ENCODE measurements at regions not wholly inside any gene's neighbourhood (a gene's known extent, or its start where the extent isn't known, plus 50 kb on each side); places are given as distances from the start of the nearest gene placed in this dataset.
A peak's percentile ranks its signal among the peaks of the same experiment; 100 is the strongest.

GRCh38 chr5:168117469-168117868, 174.0 kb upstream of the WWC1 start:
- TF ChIP-seq FOXP2 (optimal IDR thresholded peaks at IDR 0.05; ENCODE audit: control extremely low read depth, extremely low read length, insufficient read depth) (no peak), POLR2AphosphoS5 (IDR thresholded peaks at IDR 0.05; ENCODE audit: borderline replicate concordance, low read depth, low read length) (no peak), EZH2 (IDR thresholded peaks at IDR 0.05) (no peak)
- no peak for DNase-seq (ENCODE audit: low read depth, low spot score)

GRCh38 chr5:168118042-168118668, 173.3 kb upstream of the WWC1 start:
- no peak overlapping the region for H3K4me3 ChIP-seq
- no peaks in the 10 kb centered on the region for H3K9me3 ChIP-seq (ENCODE audit: low read depth, low read length)
- H3K9ac ChIP-seq (ENCODE audit: insufficient read length): no peak overlapping the region
- no peaks in the 10 kb centered on the region; the same call in 1 of the 2 replicates for H3K36me3 ChIP-seq (ENCODE audit: insufficient read depth, low read length)
- no peak for DNase-seq (ENCODE audit: low read depth, low spot score)
- no peak overlapping the region for H3K27ac ChIP-seq
- TF ChIP-seq FOXP2 (optimal IDR thresholded peaks at IDR 0.05; ENCODE audit: control extremely low read depth, extremely low read length, insufficient read depth): no peak
- TF ChIP-seq EZH2 (IDR thresholded peaks at IDR 0.05): no peak
- TF ChIP-seq POLR2AphosphoS5 (IDR thresholded peaks at IDR 0.05; ENCODE audit: borderline replicate concordance, low read depth, low read length): no peak

More at GRCh38 chr5:168117469-168117868, 174.0 kb upstream of the WWC1 start:
- H3K27ac ChIP-seq: no peak overlapping the region
- H3K9me3 ChIP-seq (ENCODE audit: low read depth, low read length): no peaks in the 10 kb centered on the region
- H3K9ac ChIP-seq (ENCODE audit: insufficient read length): no peak overlapping the region
- no peak overlapping the region for H3K4me3 ChIP-seq
- H3K36me3 ChIP-seq (ENCODE audit: insufficient read depth, low read length): no peaks in the 10 kb centered on the region; the same call in 1 of the 2 replicates

GRCh38 chr5:168120401-168121137, 170.9 kb upstream of the WWC1 start:
- Histone ChIP-seq H3K9me3 (ENCODE audit: low read depth, low read length) (no peaks in the 10 kb centered on the region), H3K27ac (no peak overlapping the region), H3K4me3 (no peak overlapping the region), H3K36me3 (ENCODE audit: insufficient read depth, low read length) (peaks cover 4% of the 10 kb centered on the region; the same call in 1 of the 2 replicates), H3K9ac (ENCODE audit: insufficient read length) (no peak overlapping the region)
- TF ChIP-seq FOXP2 (optimal IDR thresholded peaks at IDR 0.05; ENCODE audit: control extremely low read depth, extremely low read length, insufficient read depth) (no peak), EZH2 (IDR thresholded peaks at IDR 0.05) (no peak), POLR2AphosphoS5 (IDR thresholded peaks at IDR 0.05; ENCODE audit: borderline replicate concordance, low read depth, low read length) (no peak)
- no peak for DNase-seq (ENCODE audit: low read depth, low spot score)

- no peaks in the 10 kb centered on the region for H3K9me3 ChIP-seq (ENCODE audit: low read depth, low read length)
- TF ChIP-seq POLR2AphosphoS5 (IDR thresholded peaks at IDR 0.05; ENCODE audit: borderline replicate concordance, low read depth, low read length) (no peak), EZH2 (IDR thresholded peaks at IDR 0.05) (no peak), FOXP2 (optimal IDR thresholded peaks at IDR 0.05; ENCODE audit: control extremely low read depth, extremely low read length, insufficient read depth) (no peak)
- H3K9ac ChIP-seq (ENCODE audit: insufficient read length): no peak overlapping the region
- H3K36me3 ChIP-seq (ENCODE audit: insufficient read depth, low read length): peaks cover 4% of the 10 kb centered on the region; the same call in 1 of the 2 replicates
- no peak overlapping the region for H3K27ac ChIP-seq
- no peak for DNase-seq (ENCODE audit: low read depth, low spot score)
- H3K4me3 ChIP-seq: no peak overlapping the region
These were observed 170.3 kb upstream of the WWC1 start for GRCh38 chr5:168121138-168121494.

GRCh38 chr5:168123631-168124528, 167.6 kb upstream of the WWC1 start:
- TF ChIP-seq POLR2AphosphoS5 (IDR thresholded peaks at IDR 0.05; ENCODE audit: borderline replicate concordance, low read depth, low read length) (no peak), FOXP2 (optimal IDR thresholded peaks at IDR 0.05; ENCODE audit: control extremely low read depth, extremely low read length, insufficient read depth) (no peak), EZH2 (IDR thresholded peaks at IDR 0.05) (no peak)
- peak overlapping the region; percentile 26; the same call in 1 of the 2 replicates for H3K4me3 ChIP-seq
- H3K36me3 ChIP-seq (ENCODE audit: insufficient read depth, low read length): peaks cover 4% of the 10 kb centered on the region; the same call in 1 of the 2 replicates
- no peaks in the 10 kb centered on the region for H3K9me3 ChIP-seq (ENCODE audit: low read depth, low read length)
- H3K27ac ChIP-seq: peak overlapping the region; percentile 71
- peak overlapping the region; percentile 42 for H3K9ac ChIP-seq (ENCODE audit: insufficient read length)
- DNase-seq (ENCODE audit: low read depth, low spot score): peak; percentile 24

- no peak overlapping the region for H3K9ac ChIP-seq (ENCODE audit: insufficient read length)
- no peak for DNase-seq (ENCODE audit: low read depth, low spot score)
- no peak overlapping the region for H3K4me3 ChIP-seq
- H3K36me3 ChIP-seq (ENCODE audit: insufficient read depth, low read length): peaks cover 4% of the 10 kb centered on the region; the same call in 1 of the 2 replicates
- H3K9me3 ChIP-seq (ENCODE audit: low read depth, low read length): no peaks in the 10 kb centered on the region
- TF ChIP-seq FOXP2 (optimal IDR thresholded peaks at IDR 0.05; ENCODE audit: control extremely low read depth, extremely low read length, insufficient read depth) (no peak), EZH2 (IDR thresholded peaks at IDR 0.05) (no peak), POLR2AphosphoS5 (IDR thresholded peaks at IDR 0.05; ENCODE audit: borderline replicate concordance, low read depth, low read length) (no peak)
- no peak overlapping the region for H3K27ac ChIP-seq
These were observed 165.8 kb upstream of the WWC1 start for GRCh38 chr5:168125445-168126199.

- H3K27ac ChIP-seq: no peak overlapping the region
- H3K4me3 ChIP-seq: no peak overlapping the region
- TF ChIP-seq POLR2AphosphoS5 (IDR thresholded peaks at IDR 0.05; ENCODE audit: borderline replicate concordance, low read depth, low read length): no peak
- no peak for TF ChIP-seq EZH2 (IDR thresholded peaks at IDR 0.05)
These were observed 164.8 kb upstream of the WWC1 start for GRCh38 chr5:168126606-168127005.

More at GRCh38 chr5:168126606-168127005, 164.8 kb upstream of the WWC1 start:
- Histone ChIP-seq H3K9ac (ENCODE audit: insufficient read length) (no peak overlapping the region), H3K9me3 (ENCODE audit: low read depth, low read length) (no peaks in the 10 kb centered on the region), H3K36me3 (ENCODE audit: insufficient read depth, low read length) (peaks cover 4% of the 10 kb centered on the region; the same call in 1 of the 2 replicates)
- DNase-seq (ENCODE audit: low read depth, low spot score): no peak
